ENCODE measurements at regions not wholly inside any gene's neighbourhood (a gene's known extent, or its start where the extent isn't known, plus 50 kb on each side); places are given as distances from the start of the nearest gene placed in this dataset.
"Not testable (repeated sequence)": the region's sequence is repeated elsewhere in the genome, so short reads cannot be mapped to it uniquely, and the experiment has no call there.

DNA sequence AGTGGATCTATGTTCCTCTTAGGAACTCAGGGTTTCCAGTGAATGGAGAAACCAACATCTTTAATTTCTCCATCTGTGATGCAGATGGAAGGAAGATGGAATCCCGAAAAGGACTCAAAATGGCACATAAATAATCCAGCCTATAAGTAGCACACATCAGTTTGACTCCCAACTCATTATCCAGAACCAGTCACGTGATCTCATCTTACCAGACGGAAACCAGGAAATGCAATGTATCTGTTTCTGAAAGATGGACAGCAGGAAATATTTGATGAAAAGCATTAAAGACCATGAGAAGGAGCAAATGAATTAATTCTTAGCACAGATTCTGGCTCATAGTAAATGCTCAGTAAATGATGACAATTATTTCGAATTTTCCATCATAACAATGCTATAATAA, 443.1 kb upstream of the FMR1 start:
- DNase-seq (ENCODE audit: low spot score) = no peak

DNA sequence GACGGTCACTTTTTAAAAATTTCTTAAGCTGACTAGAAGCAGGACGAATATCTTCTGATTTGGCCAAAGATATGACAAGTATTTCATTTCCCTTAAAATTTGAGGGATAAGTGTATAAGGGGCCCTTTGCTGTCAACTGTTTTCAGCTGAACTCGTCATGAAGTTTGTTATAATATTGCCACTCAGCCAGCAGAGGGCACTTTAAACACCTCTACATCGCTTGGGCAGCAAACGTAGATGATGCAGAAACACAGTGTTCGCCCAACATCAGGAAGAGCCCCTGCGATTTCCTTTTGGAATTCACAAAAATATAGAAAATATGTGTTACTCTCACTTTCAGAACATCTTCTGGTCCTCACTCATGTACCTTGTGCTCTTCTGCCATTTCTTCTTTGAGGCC, 435.7 kb upstream of the FMR1 start:
- DNase-seq (ENCODE audit: low spot score) = no peak

DNA sequence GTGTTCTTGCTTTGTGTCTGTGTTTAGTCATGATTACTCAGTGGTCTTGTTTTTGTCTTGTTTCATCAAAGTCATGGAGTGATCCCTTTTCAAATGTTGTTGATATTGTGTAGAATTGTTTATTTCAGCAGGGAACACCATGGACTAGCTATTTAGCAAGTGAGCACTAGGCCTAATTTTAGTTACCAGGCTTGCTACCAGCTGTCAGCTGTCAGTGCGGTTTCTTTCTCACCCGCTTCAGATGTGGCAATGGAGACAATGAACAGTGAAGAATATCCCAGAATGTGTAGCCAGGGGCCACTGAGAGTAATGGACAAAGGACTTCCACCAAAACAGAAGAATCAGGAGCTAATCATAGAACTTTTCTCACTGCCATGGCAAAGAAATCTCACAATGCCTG, 432.8 kb upstream of the FMR1 start:
- no peak for DNase-seq (ENCODE audit: low spot score)

DNA sequence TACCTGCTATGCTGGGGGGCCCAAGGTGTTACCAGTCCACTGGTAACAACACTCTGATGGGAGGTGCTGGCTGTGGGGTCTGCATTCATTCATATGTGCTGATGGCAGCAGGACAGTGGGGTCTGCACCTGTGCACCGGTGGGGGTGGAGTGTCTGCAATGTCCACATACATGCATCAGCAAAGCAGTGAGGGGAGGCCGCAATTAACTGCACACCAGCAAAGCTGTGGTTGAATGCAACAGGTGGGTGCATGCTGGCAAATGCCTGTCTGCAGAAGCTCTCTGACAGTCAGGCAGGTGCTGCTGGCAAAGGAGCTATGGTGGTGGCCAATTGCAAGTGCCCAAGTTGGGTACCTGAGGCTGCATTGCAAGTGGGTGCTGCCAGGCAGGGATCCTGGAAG, 426.5 kb upstream of the FMR1 start:
- DNase-seq (ENCODE audit: low spot score) = no peak

DNA sequence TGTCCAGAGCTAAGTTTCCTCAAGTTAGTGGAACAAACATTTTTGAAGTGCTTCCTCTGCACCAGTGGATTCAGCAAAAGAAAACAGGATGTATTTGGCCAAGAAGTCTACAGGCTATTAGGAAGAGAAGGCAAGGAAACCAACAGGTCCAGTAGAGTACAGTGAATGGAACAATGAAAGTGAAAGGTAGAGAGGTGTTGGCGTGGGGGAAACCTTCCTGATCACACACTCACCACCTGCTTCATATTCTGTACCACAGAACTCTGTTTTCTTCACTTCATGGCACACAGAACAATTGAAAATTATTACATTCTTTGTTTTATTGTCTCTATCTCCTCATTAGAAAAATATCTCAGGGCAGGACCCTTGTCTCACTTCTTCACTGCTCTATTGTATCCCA, 417.4 kb upstream of the FMR1 start:
- no peak for DNase-seq (ENCODE audit: low spot score)

DNA sequence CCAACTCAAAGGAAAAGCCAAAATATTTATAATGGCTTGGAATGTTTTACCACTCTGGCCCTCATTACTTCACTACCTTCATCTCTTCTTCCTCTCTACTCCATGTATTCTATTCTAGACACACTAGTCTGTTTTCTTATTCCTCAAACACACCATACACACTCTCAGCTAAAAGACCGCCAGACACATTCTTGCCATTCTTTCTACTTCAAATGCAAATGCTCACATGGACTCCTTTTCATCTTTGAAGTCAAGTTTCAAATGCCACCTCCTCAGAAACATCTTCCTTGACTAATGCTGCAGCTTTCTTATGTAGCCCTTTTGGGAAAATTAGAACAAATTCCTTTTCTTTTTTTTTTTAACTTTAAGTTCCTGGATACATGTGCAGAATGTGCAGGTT, 412.9 kb upstream of the FMR1 start:
- no peak for DNase-seq (ENCODE audit: low spot score)

DNA sequence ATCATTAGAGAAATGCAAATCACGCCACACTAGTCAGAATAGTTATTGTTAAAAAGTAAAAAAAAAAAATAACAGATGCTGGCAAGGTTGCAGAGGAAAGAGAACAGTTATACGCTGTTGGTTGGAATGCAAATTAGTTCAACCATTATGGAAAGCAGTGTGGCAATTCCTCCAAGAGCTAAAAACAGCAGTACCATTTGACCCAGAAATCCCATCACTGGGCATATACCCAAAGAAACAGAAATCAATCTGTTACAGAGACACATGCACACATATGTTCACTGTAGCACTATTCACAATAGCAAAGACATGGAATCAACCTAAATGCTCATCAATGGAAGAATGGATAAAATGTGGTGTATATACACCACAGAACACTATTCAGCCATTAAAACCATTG, 388.7 kb upstream of the FMR1 start:
- DNase-seq (ENCODE audit: low spot score) = no peak

DNA sequence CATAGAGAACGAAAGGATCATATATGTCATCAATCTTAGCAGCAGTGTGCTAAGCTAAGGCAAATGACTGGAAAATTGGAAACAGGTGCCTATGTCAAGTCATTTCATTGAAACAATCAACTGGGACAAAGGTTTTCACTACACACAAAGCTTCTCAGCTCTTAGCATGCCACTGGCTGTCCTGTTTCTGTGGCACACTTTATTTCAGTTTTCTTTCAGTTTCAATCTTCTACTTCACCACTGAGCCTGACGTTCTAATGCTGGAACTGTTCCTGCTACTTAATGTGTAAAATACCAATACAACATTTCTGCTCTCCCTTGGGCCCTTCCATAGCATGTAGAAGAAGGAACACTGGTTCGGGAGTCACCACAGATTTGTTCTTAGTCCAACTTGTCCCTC, 378.3 kb upstream of the FMR1 start:
- no peak for DNase-seq (ENCODE audit: low spot score)

DNA sequence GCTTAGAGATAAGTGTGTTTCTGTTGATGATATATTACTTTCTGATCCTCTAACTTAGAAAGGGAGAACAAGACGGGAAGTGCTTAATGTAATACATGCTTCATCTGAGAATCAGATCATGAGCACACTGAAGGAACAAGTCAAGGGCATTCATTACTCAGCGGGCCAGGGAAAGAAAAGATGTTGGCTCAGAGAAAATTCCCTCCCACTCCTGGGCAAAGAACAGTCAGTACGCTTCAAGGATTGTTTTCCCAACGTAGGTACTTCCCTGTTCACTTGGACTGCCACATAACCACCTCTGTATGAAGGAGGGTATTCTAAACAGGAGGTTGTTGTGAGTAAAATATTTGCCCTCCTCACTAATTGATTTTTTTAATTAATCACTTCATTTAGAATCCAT, 374.5 kb upstream of the FMR1 start:
- no peak for DNase-seq (ENCODE audit: low spot score)

DNA sequence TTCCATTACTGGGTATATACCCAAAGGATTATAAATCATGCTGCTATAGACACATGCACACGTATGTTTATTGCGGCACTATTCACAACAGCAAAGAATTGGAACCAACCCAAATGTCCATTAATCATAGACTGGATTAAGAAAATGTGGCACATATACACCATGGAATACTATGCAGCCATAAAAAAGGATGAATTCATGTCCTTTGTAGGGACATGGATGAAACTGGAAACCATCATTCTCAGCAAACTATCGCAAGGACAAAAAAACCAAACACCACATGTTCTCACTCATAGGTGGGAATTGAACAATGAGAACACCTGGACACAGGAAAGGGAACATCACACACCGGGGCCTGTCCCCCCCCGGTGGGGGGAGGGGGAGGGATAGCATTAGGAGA, 363.7 kb upstream of the FMR1 start:
- DNase-seq (ENCODE audit: low spot score) = not testable (repeated sequence)

DNA sequence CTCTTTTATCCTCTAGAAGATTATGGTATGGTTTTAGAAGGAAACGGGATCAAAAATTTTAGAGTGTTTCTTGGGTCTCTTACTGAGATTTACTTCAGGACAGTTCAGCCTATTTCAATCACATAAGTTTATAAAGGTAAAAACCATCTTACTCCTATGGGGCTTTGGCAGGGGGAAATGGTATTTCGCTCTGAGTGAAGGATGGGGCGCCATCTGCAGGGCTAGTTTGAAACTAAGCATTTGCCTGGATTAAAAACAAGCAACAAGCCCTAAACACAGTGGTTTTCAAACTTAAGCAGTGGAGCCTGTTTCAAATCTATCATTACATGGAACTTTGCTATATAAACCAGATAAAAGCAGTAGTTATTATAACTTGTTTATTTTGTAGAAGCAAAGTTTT, 361.5 kb upstream of the FMR1 start:
- no peak for DNase-seq (ENCODE audit: low spot score)

DNA sequence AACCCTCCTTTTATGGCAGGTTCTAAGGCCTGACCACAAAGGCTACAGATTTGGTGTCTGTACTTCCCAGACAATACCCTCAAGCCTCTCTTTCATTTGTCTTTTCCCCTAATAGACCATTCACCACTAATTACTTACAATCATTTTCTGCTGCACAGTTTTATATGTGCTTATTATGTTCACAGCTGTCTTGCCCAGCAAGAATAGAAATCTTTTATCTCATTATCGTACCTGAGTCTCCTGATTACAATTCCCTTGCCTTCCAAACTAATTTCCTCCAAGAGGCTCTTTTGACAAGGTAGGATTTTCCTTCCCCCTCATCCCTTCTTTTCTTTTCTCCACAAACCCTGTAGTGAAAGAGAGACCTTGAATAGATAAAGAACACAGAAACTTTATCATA, 352.5 kb upstream of the FMR1 start:
- DNase-seq (ENCODE audit: low spot score) = no peak

DNA sequence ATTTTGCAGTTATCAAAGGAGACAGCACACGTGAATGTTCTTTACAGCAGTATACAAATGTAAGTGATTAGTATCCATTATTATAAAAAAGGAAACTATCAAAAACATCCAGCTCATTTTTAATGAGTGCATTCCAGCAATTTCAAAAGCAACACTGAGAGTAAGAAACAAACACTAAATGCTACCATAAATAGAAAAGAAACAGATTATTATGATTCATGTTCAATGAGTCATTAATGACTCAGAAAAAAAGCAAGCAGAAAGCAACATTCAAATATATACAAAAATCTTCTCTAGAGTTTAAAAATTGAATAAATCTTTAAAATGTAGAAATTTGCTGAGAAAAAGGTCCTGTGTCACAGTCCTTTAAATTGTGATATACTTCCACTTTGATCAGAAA, 346.5 kb upstream of the FMR1 start:
- no peak for DNase-seq (ENCODE audit: low spot score)

DNA sequence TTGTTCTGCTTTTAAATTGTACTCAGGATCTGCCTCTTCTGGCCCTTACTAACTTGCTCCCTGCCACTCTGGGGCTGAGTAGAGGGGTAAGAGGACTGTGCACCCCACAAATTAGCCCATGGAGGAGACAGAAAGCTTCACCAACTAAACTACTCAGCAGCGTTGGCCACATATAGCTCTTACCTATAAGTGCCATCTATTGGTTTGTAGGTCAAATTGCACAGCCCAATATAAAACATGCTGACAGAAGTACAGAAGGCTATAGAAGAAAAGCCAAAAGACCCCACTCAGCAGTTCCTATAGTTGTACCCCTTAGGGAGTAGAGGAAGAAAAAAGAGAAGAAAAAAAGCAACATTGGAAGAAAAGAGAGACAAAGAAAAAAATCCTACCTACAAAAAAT, 341.2 kb upstream of the FMR1 start:
- DNase-seq (ENCODE audit: low spot score) = no peak

DNA sequence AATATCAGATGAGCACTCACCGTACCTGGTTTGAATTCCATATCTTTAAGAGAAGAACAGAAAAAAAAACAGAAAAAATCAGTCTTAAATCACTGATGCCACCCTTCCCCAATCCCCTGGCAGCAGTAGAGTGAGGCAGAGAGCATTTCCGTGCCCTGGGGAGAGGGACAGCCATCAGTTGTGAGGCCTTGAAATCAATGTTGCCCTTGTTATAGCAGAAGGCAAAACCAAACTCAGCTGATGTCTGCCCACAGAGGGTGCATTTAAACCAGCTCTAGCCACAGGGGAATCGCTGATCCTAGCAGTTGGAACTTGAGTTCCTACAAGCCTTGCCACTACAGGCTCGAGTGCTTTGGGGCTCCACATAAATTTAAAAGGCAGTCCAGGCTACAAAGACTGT, 338.5 kb upstream of the FMR1 start:
- no peak for DNase-seq (ENCODE audit: low spot score)

DNA sequence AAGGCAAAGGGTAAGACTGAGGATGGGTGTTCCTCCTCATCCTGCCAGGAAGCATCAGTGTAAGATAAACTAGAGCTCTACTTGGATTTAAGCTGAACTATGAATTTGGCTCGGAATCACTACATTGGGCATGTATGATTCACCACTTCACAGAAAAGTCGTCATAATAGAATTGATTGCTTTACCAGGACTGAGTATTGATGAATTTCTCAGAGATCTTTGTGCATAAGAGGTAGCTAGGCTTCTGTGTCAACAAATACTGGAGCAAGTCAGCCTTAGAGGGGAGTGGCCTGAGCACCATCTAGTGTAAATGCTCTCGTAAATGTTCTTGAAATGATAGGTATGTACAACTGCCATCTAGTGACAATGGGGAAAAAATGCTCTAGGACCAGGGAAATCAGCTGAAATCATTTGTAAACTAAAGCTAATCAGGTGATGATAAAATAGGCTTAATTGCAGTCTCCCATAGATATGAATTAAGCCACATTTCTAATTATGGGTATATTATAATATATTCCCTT, 309.5 kb upstream of the FMR1 start:
- no peak for DNase-seq (ENCODE audit: low spot score)

DNA sequence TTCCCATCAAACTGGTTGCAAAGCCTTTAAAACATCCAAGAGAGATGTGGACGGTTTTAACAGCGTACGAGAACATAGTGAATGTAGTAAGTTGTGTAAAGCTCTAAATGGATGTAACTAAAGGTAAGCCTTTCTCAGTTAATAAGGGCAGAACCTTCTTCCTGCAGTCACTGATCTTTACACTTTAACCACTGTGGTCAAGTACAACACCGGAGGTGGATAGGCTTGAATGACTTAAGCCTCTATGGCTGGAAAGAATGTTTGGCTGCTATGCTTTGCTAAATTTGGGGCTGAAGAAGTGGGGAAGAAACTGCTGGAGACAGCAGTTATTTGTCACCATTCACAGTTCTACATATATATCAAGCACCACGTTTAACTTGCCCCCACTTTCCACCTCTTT, 285.1 kb upstream of the FMR1 start:
- DNase-seq (ENCODE audit: low spot score) = no peak

DNA sequence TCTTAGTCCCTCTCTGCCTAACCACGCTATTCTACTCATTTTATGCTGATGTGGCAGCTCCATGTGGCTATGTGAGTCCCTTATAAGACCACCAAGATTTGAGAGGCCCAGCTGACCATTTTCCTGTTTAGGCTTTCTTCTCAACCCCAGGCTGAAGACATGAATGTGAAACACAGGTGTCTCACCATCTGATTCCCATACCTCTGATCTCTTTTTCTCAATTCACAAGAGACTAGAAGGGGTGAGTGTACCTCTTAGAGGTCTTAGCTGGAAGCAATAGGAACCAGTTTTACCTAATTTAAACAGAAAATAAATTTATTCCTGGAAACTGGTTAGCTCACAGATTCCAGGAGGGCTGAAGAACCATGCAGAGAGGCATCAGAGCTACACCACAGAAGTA, 276.5 kb upstream of the FMR1 start:
- DNase-seq (ENCODE audit: low spot score) = no peak

DNA sequence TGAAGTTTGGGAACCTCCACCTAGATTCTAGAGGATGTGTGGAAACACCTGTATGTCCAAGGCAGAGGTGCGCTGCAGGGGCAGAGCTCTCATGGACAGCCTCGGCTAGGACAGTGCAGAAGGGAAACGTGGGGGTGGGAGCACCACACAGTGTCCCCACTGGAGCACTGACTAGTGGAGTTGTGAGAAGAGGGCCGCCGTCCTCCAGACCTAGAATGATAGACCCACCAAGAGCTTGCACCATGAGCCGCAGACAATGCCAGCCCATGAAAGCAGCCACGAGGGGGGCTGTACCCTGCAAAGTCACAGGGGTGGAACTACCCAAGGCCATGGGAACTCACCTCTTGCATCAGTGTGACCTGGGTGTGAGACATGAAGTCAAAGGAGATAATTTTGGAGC, 274.5 kb upstream of the FMR1 start:
- no peak for DNase-seq (ENCODE audit: low spot score)

DNA sequence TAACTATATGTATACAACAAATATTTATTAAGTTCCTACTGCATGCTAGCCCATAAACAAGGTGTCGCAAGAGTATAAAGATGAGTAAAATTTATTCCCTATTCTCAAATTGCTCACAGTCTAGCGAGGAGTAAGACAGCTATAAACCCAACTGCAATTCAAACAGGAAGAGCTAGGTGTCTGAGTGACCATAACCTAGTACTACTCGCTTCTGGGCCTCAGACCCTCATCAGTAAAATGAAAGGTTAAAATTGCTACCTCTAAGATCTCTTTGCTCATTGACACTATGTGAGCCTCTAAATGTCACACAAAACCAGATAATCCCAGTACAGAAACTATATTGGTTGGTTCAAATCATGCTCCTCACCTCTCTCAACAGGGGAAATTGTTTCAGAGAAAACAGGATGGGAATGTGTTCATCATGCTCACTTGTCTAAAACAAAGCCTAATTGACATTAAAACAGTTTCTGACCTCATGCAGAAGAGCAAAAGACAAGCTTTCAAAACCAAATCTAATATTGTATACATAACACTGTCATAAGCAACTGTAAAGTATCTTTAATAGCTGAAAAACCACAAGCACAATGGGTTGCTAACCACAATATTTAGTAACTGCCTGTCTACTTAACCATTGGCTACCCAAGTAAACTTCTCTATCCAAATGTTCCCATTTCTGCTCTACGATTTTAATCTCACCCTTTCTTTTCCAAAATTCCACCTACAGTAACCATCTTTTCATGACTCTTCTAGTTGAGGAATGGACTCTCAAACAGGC, 264.6 kb upstream of the FMR1 start:
- no peak for DNase-seq (ENCODE audit: low spot score)

DNA sequence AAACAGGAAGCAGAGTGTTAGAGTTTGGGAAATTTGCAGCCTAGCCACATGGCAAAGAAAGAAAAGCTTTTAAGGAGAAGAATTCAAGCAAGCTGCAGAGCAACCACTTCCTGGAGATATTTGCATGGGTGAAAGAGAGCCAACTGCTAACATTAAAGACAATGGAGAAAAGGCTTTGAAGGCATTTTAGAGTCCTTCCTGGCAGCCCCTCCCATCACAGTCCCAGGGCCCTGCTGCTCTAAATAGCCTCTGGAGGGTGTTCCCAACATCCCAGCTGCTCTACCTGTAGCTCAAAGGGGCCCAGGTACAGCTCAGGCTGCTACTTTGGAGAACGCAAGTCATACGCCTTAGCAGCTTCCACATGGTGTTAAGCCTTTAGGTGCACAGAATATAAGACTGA, 235.9 kb upstream of the FMR1 start:
- DNase-seq (ENCODE audit: low spot score) = no peak

DNA sequence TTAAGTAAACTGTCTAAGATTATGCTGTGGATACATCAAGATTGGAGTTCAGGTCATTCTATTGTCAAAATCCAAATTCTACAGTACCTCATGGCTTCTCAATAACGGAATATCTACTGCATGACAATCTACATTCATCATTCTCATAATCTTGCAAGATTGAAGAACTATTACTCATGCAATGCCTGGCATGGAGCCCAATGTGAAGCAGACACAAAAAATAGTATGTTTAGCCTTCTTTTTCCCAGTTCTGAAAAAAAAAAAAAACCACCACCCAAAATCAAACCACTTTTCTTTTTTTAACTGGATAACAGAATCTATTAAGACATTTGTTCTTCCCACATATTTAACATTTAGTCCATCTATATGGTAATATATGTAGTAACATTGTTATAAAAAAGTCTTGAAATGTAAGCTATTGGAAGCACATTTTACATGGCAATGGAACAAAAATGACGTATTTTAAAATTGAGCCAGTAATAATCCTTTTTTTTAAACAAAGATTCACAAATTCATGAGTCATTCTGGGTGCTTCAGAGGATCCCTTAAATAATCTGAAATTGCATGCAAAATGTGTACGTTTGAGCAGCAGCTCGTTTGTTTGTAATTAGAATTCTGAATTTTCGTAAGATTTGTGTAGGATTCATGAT, 232.2 kb upstream of the FMR1 start:
- DNase-seq (ENCODE audit: low spot score) = no peak

DNA sequence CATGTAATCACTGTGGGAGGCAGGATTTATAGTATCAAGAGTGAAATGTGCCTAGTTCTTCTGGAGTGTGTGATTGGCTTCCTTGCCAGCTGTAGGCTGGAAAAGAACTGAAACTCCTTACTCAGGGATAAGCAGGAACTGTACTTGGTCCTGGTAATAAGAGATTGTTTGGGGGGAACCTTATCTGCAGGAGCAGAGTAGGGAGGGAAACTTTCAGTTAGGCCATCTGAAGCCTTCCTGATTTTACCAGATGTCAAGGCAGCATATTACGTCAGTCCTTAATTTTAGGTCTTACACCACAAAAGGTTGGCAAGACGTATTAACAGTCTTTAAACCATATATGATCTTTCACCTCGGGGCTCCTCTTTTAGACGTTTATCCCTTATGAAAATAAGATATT, 231.5 kb upstream of the FMR1 start:
- no peak for DNase-seq (ENCODE audit: low spot score)

DNA sequence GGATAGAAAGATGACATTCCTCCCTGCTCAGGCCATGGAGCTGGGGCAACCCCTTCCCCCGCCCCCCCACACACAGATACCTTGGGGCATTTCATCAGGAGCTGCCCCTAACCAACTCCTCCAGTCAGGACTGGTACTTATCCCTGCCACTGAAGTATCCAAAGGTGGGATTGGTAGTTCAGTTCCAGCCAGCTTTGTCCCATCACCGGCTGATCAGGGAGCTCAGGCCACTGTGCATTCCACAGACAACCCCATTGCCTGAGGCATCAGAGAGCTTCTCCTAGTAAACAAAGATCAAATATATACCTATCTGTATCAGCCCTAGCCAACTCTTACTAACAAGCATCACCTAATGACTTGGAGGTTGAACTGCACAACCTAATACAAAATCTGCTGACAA, 218.2 kb upstream of the FMR1 start:
- DNase-seq (ENCODE audit: low spot score) = no peak
